HG03060 (cell line): ENCODE measurements at regions not wholly inside any gene's neighbourhood (a gene's known extent, or its start where the extent isn't known, plus 50 kb on each side); places are given as distances from the start of the nearest gene placed in this dataset.
"Not testable (repeated sequence)": the region's sequence is repeated elsewhere in the genome, so short reads cannot be mapped to it uniquely, and the experiment has no call there.

Experiments used
- ATAC-seq: cut with Tn5 transposase; IDR thresholded peaks from one replicate; pipeline ENCODE4 v1.9.1; 2021; ENCODE audit warnings: low read depth, moderate number of reproducible peaks; ENCODE audit not compliant: unreplicated experiment

DNA sequence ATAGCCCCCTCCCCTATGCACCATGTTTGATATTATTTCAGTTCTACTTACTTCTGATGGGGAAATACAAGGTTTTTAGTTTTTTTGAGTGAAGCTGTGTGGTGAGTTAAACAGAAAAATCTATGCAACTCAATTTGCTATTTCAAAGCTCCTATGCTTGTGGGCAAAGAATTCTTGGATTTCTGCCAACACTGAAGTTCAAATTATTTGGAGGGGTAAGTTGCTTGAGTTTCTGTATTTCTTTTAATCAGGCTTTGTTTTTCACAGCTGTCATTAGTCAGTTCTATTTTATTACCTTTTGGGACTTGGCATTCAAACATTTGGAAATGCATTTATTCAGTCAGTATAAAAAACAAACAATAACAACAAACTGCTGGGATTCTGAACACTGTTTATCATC lies 407.5 kb upstream of the MGAT4C start:
- ATAC-seq: no peak

DNA sequence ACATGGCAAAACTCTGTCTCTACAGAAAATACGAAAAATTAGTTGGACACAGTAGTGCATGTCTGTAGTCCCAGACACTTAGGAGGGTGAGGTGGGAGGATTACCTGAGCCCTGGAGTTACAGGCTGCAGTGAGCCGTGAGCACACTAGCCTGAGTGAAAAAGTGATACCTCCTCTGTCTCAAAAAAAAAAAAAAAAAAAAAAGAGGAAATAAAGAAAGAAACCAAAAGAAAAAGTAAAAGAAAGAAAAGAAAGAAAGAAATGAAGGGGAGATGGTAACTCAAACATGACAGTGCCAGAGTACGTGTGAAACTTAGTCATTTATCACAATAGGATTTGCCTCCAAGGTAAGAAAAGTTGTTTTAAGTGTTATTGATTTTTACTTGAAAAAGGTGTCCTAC lies 407.0 kb upstream of the MGAT4C start:
- no peak for ATAC-seq

DNA sequence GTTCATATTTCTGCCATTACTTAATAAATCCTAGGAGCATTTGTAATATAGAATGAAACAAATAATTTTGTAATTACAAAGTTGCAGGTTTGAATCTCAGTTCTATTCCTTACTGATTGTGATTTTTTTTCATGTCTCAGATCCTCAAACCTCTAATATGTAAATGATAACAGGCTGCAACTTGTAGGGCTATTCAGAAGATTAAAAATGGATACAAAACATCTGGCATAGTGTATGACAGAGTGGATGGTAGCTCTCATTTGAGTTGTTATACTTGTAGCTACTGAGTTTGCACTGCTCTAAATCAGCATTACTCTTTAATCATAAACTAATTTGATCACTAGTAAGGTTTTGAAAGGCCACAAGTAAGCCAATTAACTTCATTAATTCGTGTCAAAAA lies 406.3 kb upstream of the MGAT4C start:
- no peak for ATAC-seq

DNA sequence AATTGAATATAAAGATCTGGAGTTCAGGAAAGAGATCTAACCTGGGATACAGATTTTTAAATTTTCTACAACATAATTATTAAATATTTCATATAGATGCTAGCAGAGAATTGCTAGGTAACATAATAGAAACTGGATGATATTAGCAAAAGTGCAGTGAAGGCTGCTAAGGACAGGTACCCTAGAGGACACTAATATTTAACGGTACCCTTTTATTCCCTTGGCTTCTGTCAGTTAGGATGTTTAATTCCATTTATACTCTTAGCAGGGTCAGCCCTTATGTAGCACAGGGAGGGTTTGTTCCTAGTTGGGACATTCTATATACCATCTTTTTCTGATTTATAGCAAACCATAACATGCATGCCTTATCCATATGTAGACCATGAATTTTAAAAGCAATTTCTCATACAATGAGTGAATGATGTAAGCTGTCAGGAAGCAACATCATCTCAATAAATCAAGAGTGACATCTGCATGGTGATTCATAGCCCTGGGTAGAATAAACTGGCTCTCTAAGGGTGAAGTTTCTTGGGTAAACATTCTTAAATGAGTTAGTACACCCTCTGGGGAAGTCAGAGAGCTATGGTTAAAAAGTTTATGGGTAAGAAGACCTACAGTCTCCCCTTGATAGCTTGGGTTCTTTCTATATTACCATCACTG lies 404.4 kb upstream of the MGAT4C start:
- no peak for ATAC-seq

DNA sequence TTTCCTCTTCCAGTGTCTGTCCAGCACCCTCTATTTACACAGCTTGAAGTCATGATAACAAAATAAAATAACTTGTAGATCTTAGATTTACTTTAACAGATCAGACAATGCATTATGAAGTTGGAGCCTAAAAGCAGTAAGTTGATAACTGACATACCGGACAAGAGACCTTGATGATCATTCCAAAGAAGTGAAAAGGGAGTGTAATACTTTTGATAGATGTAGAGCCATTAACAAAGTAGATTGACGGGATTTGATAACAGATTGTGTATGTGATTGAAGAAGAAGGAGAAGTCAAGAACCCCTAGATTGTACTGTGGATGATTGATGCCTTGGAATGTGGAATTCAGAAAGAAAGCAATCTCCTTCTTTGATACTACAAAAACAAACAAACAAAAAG lies 403.8 kb upstream of the MGAT4C start:
- no peak for ATAC-seq

DNA sequence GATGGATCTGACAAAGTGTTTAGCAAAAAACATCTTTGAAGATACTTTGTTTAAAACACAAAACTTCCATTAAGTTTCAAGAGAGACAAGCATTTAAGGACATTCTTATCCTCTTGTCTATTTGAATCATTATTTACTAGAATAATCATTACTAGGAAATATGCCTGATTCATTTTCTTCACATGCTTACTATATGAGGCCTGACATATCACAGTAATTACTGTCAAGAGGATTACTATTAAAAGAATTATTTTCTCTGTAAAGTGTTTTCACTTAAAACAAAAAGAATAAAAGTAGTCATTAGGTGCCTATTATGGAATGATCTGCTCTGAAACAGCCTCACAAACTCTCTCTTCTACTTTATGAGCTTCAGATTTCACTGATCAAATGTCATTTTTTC lies 402.1 kb upstream of the MGAT4C start:
- ATAC-seq: no peak

DNA sequence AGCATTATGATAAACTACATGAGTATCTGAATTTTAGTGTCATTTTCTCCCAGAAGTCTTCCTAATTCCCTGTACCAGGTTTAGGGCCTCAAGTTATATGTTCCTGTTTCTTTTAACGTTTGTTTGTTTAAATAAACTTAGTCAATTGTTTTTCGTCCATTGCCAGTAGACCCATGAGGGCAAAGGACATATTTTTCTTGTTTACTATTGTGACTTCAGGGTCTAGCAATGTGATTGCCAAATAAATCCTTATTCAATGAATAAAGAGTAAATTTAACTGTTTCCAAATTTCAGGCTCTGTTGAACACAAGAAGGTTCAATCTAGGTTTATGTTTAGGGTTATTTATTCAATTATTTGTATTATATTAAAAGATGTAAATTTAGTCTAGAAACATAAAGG lies 391.6 kb upstream of the MGAT4C start:
- no peak for ATAC-seq

DNA sequence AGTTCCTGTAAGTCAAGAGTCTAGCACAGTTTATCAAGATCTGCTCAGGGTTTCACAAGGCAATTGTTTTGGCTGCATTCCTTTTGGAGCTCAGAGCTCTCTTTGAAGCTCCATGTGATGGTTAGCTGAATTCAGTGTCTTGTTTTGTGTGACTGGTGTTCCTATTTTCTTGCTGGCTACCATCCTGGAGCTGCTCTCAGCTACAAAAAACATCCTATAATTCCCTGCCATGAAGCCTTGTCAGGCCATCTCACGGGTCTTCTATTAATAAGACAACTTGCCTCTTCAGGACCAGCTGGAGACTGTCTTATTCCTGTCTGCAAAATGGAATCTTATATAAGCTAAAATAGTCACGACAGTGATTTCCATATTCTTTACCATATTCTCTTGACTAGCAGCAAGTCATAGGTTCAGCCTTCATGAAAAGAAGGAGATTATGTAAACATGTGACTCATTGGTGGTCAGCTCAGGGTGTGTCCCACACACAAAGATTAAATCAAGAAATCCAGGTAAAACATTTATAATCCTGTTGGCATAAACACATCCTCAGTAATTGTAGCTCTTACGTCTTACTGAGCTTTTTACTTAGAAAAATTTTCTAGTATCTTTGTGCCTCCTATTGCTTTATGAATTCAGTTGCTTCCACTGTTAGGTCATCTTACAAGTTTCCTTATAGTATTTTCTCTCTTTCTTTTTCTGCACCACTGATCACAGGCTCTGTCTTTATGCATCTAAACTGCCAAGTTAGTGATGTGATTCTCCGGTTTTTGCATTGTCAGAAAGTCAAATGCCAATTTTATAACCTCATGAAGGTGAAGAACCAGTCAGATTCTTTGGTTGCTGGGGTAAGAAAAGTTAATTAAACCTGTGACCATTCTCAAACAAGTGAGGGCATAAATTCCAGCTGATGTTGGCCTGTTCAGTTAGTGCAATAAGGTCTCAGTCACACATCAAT lies 378.5 kb upstream of the MGAT4C start:
- no peak for ATAC-seq

DNA sequence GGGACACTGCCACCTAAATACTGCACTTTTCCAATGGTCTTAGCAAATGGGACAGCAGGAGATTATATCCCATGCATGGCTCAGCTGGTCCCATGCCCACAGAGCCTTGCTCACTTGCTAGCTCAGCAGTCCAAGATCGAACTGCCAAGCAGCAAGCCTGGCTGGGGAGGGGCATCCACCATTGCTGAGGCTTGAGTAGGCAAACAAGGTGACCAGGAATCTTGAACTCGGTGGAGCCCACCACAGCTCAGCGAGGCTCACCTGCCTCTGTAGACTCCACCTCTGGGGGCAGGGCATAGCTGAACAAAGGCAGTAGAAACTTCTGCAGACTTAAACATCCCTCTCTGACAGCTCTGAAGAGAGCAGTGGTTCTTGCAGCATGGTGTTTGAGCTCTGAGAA lies 370.8 kb upstream of the MGAT4C start:
- ATAC-seq: no peak

DNA sequence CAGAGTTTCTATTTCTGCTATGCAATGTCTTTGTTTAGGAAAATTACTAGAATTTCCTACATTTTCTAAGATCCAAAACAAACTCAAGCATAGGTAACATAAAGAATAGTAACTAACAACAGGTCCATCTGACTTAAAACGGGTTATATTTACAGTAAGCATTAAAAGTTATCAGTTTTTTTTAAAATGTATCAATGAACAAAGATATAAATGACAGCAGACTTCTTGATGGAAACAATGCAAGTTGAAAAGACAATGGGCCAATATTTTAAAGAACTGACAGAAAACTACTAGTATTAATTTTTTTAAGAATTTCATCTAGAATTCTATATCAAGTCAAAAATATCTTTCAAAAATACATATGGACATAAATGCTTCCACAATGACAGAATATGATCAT lies 367.1 kb upstream of the MGAT4C start:
- ATAC-seq: no peak

DNA sequence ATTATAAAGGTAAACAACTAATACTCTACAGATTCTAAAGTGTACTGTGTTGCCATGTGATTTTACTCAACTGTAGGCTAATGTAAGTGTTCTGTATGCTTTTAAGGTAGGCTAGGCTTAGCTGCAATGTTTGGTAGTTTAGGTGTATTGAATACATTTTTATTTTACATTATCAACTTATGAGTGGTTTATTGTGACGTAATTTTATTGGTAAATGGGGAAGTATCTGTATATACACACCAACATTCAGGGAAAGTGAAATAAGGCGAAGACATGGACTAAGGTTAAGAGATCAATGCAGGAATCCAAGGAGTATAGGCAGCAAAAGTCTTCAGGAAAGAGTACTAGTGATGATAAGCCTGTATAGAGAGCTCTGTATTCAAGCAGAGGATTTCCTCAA lies 365.8 kb upstream of the MGAT4C start:
- no peak for ATAC-seq

DNA sequence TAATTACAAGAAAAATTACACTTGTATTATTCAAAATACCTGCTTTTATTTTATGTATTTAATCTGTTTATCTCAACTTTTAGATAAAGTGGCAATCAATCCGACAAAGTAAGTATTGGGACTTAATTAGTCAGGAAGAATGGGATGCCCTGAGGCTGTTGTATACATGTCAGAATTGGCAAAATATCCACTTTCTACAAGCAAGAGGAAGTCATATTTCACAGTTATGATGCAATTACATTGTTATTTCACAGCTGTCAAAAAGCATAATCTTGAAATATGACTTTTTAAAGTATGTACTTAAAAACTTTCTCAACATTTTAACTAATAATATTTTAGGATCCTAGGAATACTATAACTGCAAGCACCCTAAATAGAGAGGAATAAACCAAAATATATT lies 357.1 kb upstream of the MGAT4C start:
- no peak for ATAC-seq

DNA sequence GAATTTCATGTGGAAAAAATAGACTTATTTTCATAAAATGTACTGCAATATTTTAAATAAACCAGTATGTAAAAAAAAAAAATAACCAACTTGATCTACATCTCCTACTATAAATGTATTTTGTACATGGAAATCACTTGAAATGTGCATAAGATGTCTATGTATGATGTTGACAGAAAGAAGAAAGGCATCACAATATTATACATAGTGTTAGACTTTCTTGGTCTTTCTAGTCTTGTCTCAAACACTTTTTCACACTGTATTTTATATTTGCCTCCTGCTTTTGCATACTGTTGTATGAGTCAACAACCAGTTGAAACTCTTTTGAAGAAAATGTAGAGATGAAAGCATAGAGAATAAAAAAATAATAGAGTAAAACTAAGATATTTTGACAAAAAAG lies 352.4 kb upstream of the MGAT4C start:
- ATAC-seq: no peak

DNA sequence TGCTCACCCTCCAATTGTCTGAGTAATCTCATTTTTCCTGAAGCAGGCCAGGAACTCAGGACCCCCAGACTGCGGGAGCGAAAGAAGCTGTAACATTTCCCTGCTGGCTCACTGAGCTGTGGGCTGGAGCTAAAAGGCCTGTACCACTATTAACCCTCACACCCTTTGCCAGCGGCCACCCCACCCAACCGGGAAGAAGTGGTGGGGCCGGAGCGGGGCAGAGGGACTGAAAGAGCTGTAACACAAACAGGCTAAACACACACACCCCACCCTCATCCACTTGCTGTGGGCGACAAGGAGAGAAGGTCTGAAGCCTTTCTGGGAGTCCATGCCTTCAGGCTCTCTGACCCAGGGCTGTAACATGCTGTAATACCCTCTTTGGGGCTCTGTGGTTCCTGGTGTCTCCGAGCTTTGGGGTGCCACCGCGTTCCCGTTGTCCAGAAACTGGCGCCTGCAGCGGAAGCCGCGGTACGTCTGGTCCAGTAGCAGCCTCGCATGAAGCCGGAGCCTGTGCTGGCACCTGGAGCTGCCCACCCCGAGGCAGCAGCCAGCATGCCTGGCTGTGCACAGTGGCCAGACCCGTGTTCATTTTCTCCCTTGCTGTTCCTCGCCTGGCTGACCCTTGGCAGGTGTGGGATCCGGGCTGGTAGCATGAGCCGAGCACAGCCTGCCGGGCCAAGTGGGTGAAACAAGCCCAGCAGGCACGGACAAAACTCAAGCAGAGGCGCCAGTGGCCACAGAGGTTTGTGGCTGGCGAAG lies 345.5 kb upstream of the MGAT4C start:
- no peak for ATAC-seq

DNA sequence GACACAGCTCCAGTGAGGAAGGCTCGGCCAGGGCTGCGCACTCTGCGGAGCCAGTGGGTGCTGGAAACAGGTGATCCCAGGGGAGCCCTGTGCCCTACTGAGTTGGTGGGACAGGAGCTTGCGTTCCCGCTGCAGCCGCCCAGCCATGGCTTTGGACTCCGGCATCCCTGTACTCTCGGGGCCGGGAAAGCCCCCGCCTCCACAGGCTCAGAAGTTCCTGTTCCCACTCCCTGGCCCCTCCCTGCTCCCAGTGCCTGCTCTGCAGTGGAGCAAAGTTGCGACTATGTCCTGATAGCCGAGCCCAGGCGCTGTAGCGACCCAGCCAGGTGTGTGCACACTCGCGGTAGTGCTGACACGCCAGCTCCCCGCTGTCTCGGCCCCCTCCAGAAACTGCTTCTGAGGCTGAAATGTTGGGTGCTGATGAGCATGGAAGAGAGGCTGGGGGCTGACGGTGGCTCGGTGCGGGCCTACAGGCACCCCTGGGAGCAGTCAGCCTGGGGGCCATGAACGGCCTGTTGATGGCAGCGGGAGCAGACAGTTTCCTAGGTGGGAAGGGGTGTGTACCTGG lies 344.6 kb upstream of the MGAT4C start:
- ATAC-seq: no peak

DNA sequence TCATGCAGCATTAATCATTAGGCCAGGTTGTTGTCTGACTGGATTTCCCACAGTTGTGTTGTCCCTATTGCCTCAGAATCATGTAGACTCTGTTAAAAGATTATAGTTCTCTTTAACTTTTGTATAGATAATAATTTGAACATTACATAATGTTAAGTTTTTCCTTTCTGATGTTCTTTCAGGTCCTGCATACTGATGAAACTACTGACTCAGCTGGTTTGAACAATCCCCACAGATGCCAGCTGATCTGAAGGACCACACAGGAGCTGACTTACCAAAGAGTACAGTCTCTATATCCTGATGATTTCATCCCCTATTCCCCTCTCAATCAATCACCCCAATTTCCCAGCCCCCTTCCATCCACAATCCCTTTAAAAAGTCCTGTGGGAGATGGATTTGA lies 341.2 kb upstream of the MGAT4C start:
- no peak for ATAC-seq

DNA sequence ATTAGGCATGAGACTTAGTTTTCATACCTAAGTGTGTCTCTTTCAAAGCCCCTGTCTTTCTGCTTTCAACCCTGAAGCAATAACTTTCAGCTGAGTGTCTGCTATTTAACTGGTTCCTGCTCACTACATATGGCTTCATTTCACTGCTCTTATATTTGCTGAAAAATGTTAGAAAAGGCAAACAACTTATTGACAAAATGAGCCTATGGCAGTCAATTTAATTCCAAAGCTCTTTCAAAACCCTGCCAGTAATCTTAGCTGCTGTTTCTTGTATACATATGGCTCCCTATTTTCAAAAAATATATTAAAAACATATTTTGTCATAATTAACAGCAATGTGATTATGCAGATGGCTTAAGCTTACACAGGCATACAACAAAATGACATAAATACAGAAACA lies 334.1 kb upstream of the MGAT4C start:
- no peak for ATAC-seq

DNA sequence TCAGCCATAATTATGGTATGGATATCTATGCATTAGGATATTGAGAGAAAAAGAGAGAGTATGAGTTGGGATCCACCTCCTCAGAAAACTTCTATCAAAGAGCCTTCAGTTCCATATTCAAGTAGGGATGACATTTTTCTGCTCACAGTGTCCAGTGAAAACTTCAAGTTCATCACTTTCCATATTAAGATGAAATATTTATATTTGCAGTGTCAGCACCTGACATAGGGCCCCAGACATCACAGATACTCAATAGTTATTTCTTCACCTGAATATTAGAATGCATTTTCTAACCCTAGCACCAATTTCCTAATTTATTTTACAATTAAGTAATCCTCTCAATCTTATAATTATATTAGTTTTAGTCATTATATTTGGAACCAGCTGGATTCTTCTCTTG lies 318.0 kb upstream of the MGAT4C start:
- ATAC-seq: no peak

DNA sequence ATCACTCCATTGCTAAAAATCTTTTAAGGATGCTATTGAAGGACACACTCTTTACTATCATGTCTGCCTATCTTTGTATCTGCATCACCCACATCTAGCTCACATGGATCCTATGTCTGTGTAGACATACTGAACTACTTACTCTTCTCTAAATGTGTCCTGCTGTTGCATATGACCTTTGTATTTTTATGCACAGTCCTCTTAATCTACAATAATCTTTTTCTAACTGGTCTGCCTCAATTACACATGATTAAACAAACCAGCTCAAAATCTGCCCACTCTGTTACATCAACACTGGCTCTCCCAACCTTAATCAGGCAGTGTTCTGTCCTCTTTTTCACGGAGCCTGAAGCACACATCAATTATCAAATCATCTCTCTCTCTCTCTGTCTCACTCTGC lies 316.3 kb upstream of the MGAT4C start:
- no peak for ATAC-seq

DNA sequence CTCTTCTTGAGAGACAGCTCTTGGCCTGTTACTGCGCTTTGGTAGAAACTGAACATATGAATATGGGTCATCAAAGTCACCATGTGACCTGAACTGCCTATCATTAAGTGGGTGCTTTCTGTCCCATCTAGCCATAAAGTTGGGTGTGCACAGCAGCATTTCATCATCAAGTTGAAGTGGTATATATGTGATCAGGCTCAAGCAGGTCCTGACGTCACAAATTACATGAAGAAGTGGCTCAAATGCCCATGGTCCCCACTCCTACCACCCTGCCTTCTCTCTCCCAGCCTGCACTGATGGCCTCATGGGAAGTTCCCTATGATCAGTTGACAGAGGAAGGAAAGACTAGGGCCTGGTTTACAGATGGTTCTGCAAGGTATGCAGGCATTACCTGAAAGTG lies 308.8 kb upstream of the MGAT4C start:
- no peak for ATAC-seq

DNA sequence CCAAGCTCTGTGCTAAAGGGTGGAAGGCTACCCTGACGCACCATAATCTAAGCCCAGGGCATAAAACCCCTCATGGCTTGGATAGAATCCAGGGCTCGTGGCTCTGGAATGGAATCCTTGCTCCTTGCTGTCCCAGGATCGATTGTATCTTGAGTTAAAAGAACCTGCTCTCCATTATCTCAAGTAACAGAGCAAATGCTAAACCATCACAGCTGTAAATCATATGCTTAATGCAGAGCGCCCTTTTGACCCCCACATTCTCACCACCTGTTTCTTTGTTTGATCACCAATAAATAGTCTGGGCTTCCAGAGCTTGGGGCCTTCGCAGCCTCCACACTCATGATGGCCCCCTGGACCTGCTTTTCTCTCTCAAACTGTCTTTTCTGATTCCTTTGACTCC lies 299.3 kb upstream of the MGAT4C start:
- not testable (repeated sequence) for ATAC-seq
